ENCODE measurements at regions not wholly inside any gene's neighbourhood (a gene's known extent, or its start where the extent isn't known, plus 50 kb on each side); places are given as distances from the start of the nearest gene placed in this dataset.

GRCh38 chr12:127254420-127254955, 1012.5 kb upstream of the TMEM132C start:
- no peak overlapping the region for H3K4me3 ChIP-seq (replicated peaks; ENCODE audit: low read depth, low read length)
- DNase-seq (ENCODE audit: extremely low read depth, low read depth): no peak
- TF ChIP-seq, protein P1, sequence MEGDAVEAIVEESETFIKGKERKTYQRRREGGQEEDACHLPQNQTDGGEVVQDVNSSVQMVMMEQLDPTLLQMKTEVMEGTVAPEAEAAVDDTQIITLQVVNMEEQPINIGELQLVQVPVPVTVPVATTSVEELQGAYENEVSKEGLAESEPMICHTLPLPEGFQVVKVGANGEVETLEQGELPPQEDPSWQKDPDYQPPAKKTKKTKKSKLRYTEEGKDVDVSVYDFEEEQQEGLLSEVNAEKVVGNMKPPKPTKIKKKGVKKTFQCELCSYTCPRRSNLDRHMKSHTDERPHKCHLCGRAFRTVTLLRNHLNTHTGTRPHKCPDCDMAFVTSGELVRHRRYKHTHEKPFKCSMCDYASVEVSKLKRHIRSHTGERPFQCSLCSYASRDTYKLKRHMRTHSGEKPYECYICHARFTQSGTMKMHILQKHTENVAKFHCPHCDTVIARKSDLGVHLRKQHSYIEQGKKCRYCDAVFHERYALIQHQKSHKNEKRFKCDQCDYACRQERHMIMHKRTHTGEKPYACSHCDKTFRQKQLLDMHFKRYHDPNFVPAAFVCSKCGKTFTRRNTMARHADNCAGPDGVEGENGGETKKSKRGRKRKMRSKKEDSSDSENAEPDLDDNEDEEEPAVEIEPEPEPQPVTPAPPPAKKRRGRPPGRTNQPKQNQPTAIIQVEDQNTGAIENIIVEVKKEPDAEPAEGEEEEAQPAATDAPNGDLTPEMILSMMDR (IDR thresholded peaks at IDR 0.05; ENCODE audit: low read depth, low read length, missing control alignments): no peak

DNA sequence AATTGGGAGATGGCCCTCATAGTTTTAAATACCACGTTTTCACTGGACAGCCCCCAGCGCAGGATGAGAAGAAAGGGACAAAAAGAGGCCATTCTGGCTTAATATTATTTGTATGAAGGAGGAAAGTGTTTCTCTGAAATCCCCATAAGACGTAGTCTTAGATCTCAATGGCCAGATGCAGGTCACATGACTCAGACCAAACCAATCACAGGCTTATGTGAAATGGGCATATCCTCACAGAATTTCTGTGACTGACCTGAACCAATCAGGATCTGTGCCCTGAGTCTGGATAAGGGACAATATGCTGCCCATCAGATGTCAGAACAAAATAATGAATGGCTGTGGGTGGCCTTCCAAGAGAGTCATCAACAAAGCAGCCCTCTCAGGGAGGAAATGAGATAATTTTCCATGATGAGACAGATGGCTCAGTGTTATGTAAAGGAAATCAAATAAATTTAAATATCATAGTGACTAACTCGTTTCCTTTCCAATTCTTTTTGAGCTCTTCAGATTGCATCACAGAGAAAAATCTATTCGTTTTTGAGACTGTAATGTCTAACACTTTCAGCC, 1009.5 kb upstream of the TMEM132C start:
- no peak for DNase-seq (ENCODE audit: extremely low read depth, low read depth)
- no peak overlapping the region for H3K4me3 ChIP-seq (replicated peaks; ENCODE audit: low read depth, low read length)
- TF ChIP-seq, protein P1 (IDR thresholded peaks at IDR 0.05; ENCODE audit: low read depth, low read length, missing control alignments): no peak

- TF ChIP-seq, protein P1 (IDR thresholded peaks at IDR 0.05; ENCODE audit: low read depth, low read length, missing control alignments): no peak
- DNase-seq (ENCODE audit: extremely low read depth, low read depth): no peak
- no peak overlapping the region for H3K4me3 ChIP-seq (replicated peaks; ENCODE audit: low read depth, low read length)
Observed at GRCh38 chr12:127260531-127260930, 1006.4 kb upstream of the TMEM132C start.

GRCh38 chr12:127260999-127261398, 1006.0 kb upstream of the TMEM132C start:
- DNase-seq (ENCODE audit: extremely low read depth, low read depth): no peak
- TF ChIP-seq, protein P1 (IDR thresholded peaks at IDR 0.05; ENCODE audit: low read depth, low read length, missing control alignments): no peak
- H3K4me3 ChIP-seq (replicated peaks; ENCODE audit: low read depth, low read length): no peak overlapping the region

GRCh38 chr12:127262615-127263014, 1004.4 kb upstream of the TMEM132C start:
- no peak for DNase-seq (ENCODE audit: extremely low read depth, low read depth)
- TF ChIP-seq, protein P1 (IDR thresholded peaks at IDR 0.05; ENCODE audit: low read depth, low read length, missing control alignments): no peak
- no peak overlapping the region for H3K4me3 ChIP-seq (replicated peaks; ENCODE audit: low read depth, low read length)

GRCh38 chr12:127263621-127264020, 1003.3 kb upstream of the TMEM132C start:
- TF ChIP-seq, protein P1 (IDR thresholded peaks at IDR 0.05; ENCODE audit: low read depth, low read length, missing control alignments): no peak
- no peak for DNase-seq (ENCODE audit: extremely low read depth, low read depth)
- no peak overlapping the region for H3K4me3 ChIP-seq (replicated peaks; ENCODE audit: low read depth, low read length)

GRCh38 chr12:127267128-127267527, 999.8 kb upstream of the TMEM132C start:
- no peak overlapping the region for H3K4me3 ChIP-seq (replicated peaks; ENCODE audit: low read depth, low read length)
- TF ChIP-seq, protein P1 (IDR thresholded peaks at IDR 0.05; ENCODE audit: low read depth, low read length, missing control alignments): no peak
- no peak for DNase-seq (ENCODE audit: extremely low read depth, low read depth)
